ENCODE measurements at regions not wholly inside any gene's neighbourhood (a gene's known extent, or its start where the extent isn't known, plus 50 kb on each side); places are given as distances from the start of the nearest gene placed in this dataset.

DNA sequence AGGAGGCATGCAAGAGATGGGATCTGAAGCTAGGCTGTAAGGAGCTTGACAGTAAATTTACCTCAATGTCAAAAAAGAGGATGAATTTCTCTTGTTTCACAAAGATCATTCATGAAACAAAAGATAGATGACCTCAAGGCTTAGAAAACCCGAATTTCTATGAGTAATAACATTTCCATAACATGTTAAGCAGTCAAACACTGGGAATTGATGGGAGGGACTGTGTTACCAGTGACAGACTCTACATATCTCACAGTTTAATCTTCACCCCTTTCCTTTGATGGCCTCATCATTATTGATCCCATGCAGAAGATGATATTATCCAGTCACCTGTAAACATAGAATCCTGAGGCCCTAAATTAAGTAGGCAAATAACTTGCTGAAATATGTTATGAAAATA lies 53.5 kb upstream of the VGLL3 start:
- no peak for DNase-seq (ENCODE audit: low spot score)

- no peak for DNase-seq (ENCODE audit: low spot score)
Measured at GRCh38 chr3:87041191-87041590, 50.2 kb upstream of the VGLL3 start.
